Keratinocyte (primary cell): ENCODE measurements at regions not wholly inside any gene's neighbourhood (a gene's known extent, or its start where the extent isn't known, plus 50 kb on each side); places are given as distances from the start of the nearest gene placed in this dataset.

Experiments
- DNase-seq: peaks from one replicate; pipeline ENCODE4 v3.0.0-alpha.2; 2011; ENCODE audit warnings: low read depth, missing footprints, low spot score
- FAIRE-seq: peaks from 2 replicates; lab custom pipeline; 2011; peaks lifted over from hg19 to GRCh38; lab: Jason Lieb, UNC
- H2AFZ ChIP-seq: 2 replicates; pipeline ENCODE4 v1.6.0; 2012; ENCODE audit warnings: low read length, control low read depth, inconsistent platforms; ENCODE audit not compliant: control insufficient read depth
- H3K27ac ChIP-seq: 2 replicates; pipeline ENCODE4 v1.5.1; 2011; ENCODE audit warnings: low read length; ENCODE audit not compliant: control insufficient read depth, insufficient read depth
- H3K27me3 ChIP-seq: 3 replicates; pipeline ENCODE4 v1.6.0; 2011; ENCODE audit warnings: low read length; ENCODE audit not compliant: control insufficient read depth, insufficient read depth; ENCODE audit errors: extremely low read depth
- H3K36me3 ChIP-seq, 2 experiments: 2 replicates in 1 of 2; 3 replicates in 1 of 2; pipeline ENCODE4 v1.5.1; 2011; ENCODE audit warnings: low read length in 2 of 2, mild to moderate bottlenecking in 1 of 2; ENCODE audit not compliant: control insufficient read depth in 2 of 2, insufficient read depth in 2 of 2; ENCODE audit errors: extremely low read depth in 1 of 2
- H3K4me1 ChIP-seq: 3 replicates; pipeline ENCODE4 v1.5.1; 2011; ENCODE audit warnings: low read length; ENCODE audit not compliant: control insufficient read depth, insufficient read depth; ENCODE audit errors: extremely low read depth
- H3K4me2 ChIP-seq: 3 replicates; pipeline ENCODE4 v1.6.0; 2011; ENCODE audit warnings: low read depth, low read length; ENCODE audit not compliant: control insufficient read depth, insufficient read depth; ENCODE audit errors: extremely low read depth
- H3K4me3 ChIP-seq, 3 experiments: fragments of 200-600 bp in 1 of 3; sonication (generic) in 1 of 3; 2 replicates in 2 of 3; 3 replicates in 1 of 3; pipeline ENCODE4 v1.5.1; 2011 to 2016; ENCODE audit warnings: low read length in 3 of 3, mild to moderate bottlenecking in 3 of 3, control low read depth in 2 of 3, inconsistent platforms in 1 of 3, low read depth in 1 of 3, mixed read lengths in 1 of 3, mixed run types in 1 of 3, moderate library complexity in 1 of 3; ENCODE audit not compliant: control insufficient read depth in 2 of 3, insufficient read depth in 2 of 3; ENCODE audit errors: extremely low read depth in 1 of 3
- H3K79me2 ChIP-seq: 2 replicates; pipeline ENCODE4 v1.6.0; 2012; ENCODE audit warnings: low read length; ENCODE audit not compliant: control insufficient read depth, insufficient read depth
- H3K9ac ChIP-seq: 3 replicates; pipeline ENCODE4 v1.6.0; 2011; ENCODE audit warnings: low read length; ENCODE audit not compliant: control insufficient read depth, insufficient read depth; ENCODE audit errors: extremely low read depth
- H3K9me1 ChIP-seq: 3 replicates; pipeline ENCODE4 v1.6.0; 2011; ENCODE audit warnings: low read length; ENCODE audit not compliant: control insufficient read depth, insufficient read depth; ENCODE audit errors: extremely low read depth
- H3K9me3 ChIP-seq: 2 replicates; pipeline ENCODE4 v1.5.1; 2012; ENCODE audit warnings: low read depth, low read length; ENCODE audit not compliant: control insufficient read depth
- H4K20me1 ChIP-seq: 3 replicates; pipeline ENCODE4 v1.6.0; 2011; ENCODE audit warnings: low read length; ENCODE audit not compliant: control insufficient read depth, insufficient read depth; ENCODE audit errors: extremely low read depth
- CTCF ChIP-seq, 3 experiments: IDR thresholded peaks in 1 of 3; conservative IDR thresholded peaks in 1 of 3; optimal IDR thresholded peaks in 1 of 3; 2 replicates in 2 of 3; 3 replicates in 1 of 3; pipeline versions ENCODE3 to v1.5.1; 2011; ENCODE audit warnings: low read length in 3 of 3, mild to moderate bottlenecking in 3 of 3, moderate library complexity in 2 of 3, control low read depth in 1 of 3, inconsistent platforms in 1 of 3; ENCODE audit not compliant: insufficient read depth in 2 of 3; ENCODE audit errors: extremely low read depth in 1 of 3
- EZH2 ChIP-seq: IDR thresholded peaks from one replicate; pipeline ENCODE4 v1.6.1; 2012; ENCODE audit warnings: inconsistent platforms, mild to moderate bottlenecking, low read length, moderate library complexity
- dilution Hi-C: fragments of 300-500 bp; cut with MboI; formaldehyde crosslinking; loops from one replicate; pipeline ENCODE4 v1.7.0; 2020; ENCODE audit warnings: low sequenced_read_pairs; ENCODE audit not compliant: extremely low pct_ligation_motif_present

GRCh38 chr14:105912641-105913180, 386.3 kb downstream of the TMEM121 start:
- dilution Hi-C loops, result no loop called here
- no peaks in the 10 kb centered on the region for H3K9me3 ChIP-seq
- no peaks in the 10 kb centered on the region for H3K9me1 ChIP-seq
- H3K27me3 ChIP-seq, result no peaks in the 10 kb centered on the region
- no peaks in the 10 kb centered on the region for H3K36me3 ChIP-seq
- no peaks in the 10 kb centered on the region for H4K20me1 ChIP-seq
- H3K4me1 ChIP-seq, result no peaks in the 10 kb centered on the region
- no peak overlapping the region for H2AFZ ChIP-seq
- no peak overlapping the region for H3K27ac ChIP-seq
- no peak overlapping the region for H3K9ac ChIP-seq
- H3K79me2 ChIP-seq, result no peaks in the 10 kb centered on the region
- no peak for DNase-seq
- H3K4me2 ChIP-seq, result no peak overlapping the region
- no peak for FAIRE-seq
- TF ChIP-seq CTCF (optimal IDR thresholded peaks at IDR 0.05 in 1 of 3, IDR thresholded peaks at IDR 0.05 in 1 of 3, conservative IDR thresholded peaks at IDR 0.05 in 1 of 3; ENCODE audit: extremely low read depth in 1 of 3, insufficient read depth in 2 of 3, low read length in 3 of 3), result no peak
- no peak for TF ChIP-seq EZH2
- H3K4me3 ChIP-seq, result no peak overlapping the region

- Histone ChIP-seq H3K9ac (no peak overlapping the region), H3K4me1 (no peaks in the 10 kb centered on the region), H2AFZ (no peak overlapping the region), H3K4me2 (no peak overlapping the region), H3K4me3 (no peak overlapping the region), H4K20me1 (no peaks in the 10 kb centered on the region), H3K27ac (no peak overlapping the region), H3K9me1 (no peaks in the 10 kb centered on the region), H3K79me2 (no peaks in the 10 kb centered on the region), H3K27me3 (no peaks in the 10 kb centered on the region), H3K36me3 (no peaks in the 10 kb centered on the region), H3K9me3 (peaks cover 3% of the 10 kb centered on the region)
- TF ChIP-seq CTCF (optimal IDR thresholded peaks at IDR 0.05 in 1 of 3, IDR thresholded peaks at IDR 0.05 in 1 of 3, conservative IDR thresholded peaks at IDR 0.05 in 1 of 3; ENCODE audit: extremely low read depth in 1 of 3, insufficient read depth in 2 of 3, low read length in 3 of 3) (no peak), EZH2 (no peak)
- FAIRE-seq, result no peak
- dilution Hi-C loops, result no loop called here
- DNase-seq, result no peak
These were observed 386.8 kb downstream of the TMEM121 start for GRCh38 chr14:105913221-105913620.
